MM.1S (cell line): ENCODE measurements at regions not wholly inside any gene's neighbourhood (a gene's known extent, or its start where the extent isn't known, plus 50 kb on each side); places are given as distances from the start of the nearest gene placed in this dataset.

Experiments used
- DNase-seq: peaks from one replicate; pipeline ENCODE4 v3.0.0-alpha.2; 2015
- H2AFZ ChIP-seq: fragments of 300-600 bp; sonication (generic); 2 replicates; pipeline ENCODE4 v1.6.0; 2016; ENCODE audit warnings: antibody characterized with exemption, low read length
- H3F3A ChIP-seq: fragments of 300-600 bp; sonication (generic); 2 replicates; pipeline ENCODE4 v1.6.1; 2016; ENCODE audit warnings: mild to moderate bottlenecking, antibody characterized with exemption, low read length, moderate library complexity, mixed read lengths; ENCODE audit not compliant: insufficient read depth
- H3K27ac ChIP-seq: fragments of 300-600 bp; sonication (generic); 2 replicates; pipeline ENCODE4 v1.5.1; 2016; ENCODE audit warnings: mild to moderate bottlenecking, low read length
- H3K27me3 ChIP-seq: fragments of 300-600 bp; sonication (generic); replicated peaks from 2 replicates; pipeline ENCODE4 v1.6.0; 2016; ENCODE audit warnings: low read length; ENCODE audit not compliant: insufficient read depth
- H3K36me3 ChIP-seq: fragments of 300-600 bp; sonication (generic); replicated peaks from 2 replicates; pipeline ENCODE4 v1.6.1; 2016; ENCODE audit warnings: mild to moderate bottlenecking, low read length, mixed read lengths; ENCODE audit not compliant: insufficient read depth
- H3K4me1 ChIP-seq: fragments of 300-600 bp; sonication (generic); 2 replicates; pipeline ENCODE4 v1.6.1; 2016; ENCODE audit warnings: low read length, mixed read lengths
- H3K4me2 ChIP-seq: fragments of 300-600 bp; sonication (generic); 2 replicates; pipeline ENCODE4 v1.6.0; 2016; ENCODE audit warnings: low read depth, low read length
- H3K4me3 ChIP-seq: fragments of 300-600 bp; sonication (generic); 2 replicates; pipeline ENCODE4 v1.5.1; 2016; ENCODE audit warnings: low read length, mixed read lengths
- H3K79me2 ChIP-seq: fragments of 300-600 bp; sonication (generic); 2 replicates; pipeline ENCODE4 v1.6.1; 2016; ENCODE audit warnings: mixed run types, low read length, mixed read lengths
- H3K9ac ChIP-seq: fragments of 300-600 bp; sonication (generic); 2 replicates; pipeline ENCODE4 v1.6.1; 2016; ENCODE audit warnings: low read length, mixed read lengths
- H3K9me2 ChIP-seq: fragments of 300-600 bp; sonication (generic); replicated peaks from 2 replicates; pipeline ENCODE4 v1.6.1; 2016; ENCODE audit warnings: mild to moderate bottlenecking, low read length, mixed read lengths; ENCODE audit not compliant: insufficient read depth
- H3K9me3 ChIP-seq: fragments of 300-600 bp; sonication (generic); replicated peaks from 2 replicates; pipeline ENCODE4 v1.6.1; 2016; ENCODE audit warnings: mild to moderate bottlenecking, low read length, mixed read lengths; ENCODE audit not compliant: insufficient read depth
- H4K20me1 ChIP-seq: fragments of 300-600 bp; sonication (generic); 2 replicates; pipeline ENCODE4 v1.6.1; 2016; ENCODE audit warnings: mild to moderate bottlenecking, low read length, moderate library complexity, mixed read lengths; ENCODE audit not compliant: insufficient read depth
- CTCF ChIP-seq: fragments of 300-600 bp; sonication (generic); IDR thresholded peaks from 2 replicates; pipeline ENCODE4 v1.5.1; 2016; ENCODE audit warnings: antibody characterized with exemption, low read length, mixed read lengths
- EZH2 ChIP-seq: fragments of 300-600 bp; sonication (generic); optimal IDR thresholded peaks from 2 replicates; pipeline ENCODE3; 2017; ENCODE audit warnings: low read depth, mild to moderate bottlenecking, antibody characterized with exemption, low read length, mixed read lengths
- EZH2phosphoT487 ChIP-seq: fragments of 300-600 bp; sonication (generic); IDR thresholded peaks from 2 replicates; pipeline ENCODE4 v1.6.1; 2018; ENCODE audit warnings: antibody characterized with exemption, low read length

GRCh38 chr19:23528376-23528775 is 133.1 kb upstream of the ZNF91 start:
- Histone ChIP-seq H3K9ac (no peak overlapping the region), H3F3A (peaks cover 10% of the 10 kb centered on the region; the same call in 1 of the 2 replicates), H3K4me3 (no peak overlapping the region), H3K27me3 (no peaks in the 10 kb centered on the region), H3K4me1 (peaks cover 9% of the 10 kb centered on the region), H2AFZ (no peak overlapping the region), H3K4me2 (no peak overlapping the region), H3K9me2 (no peaks in the 10 kb centered on the region), H3K79me2 (no peaks in the 10 kb centered on the region), H4K20me1 (no peaks in the 10 kb centered on the region), H3K9me3 (no peaks in the 10 kb centered on the region), H3K27ac (peak overlapping the region; percentile 73; the same call in 1 of the 2 replicates), H3K36me3 (no peaks in the 10 kb centered on the region)
- no peak for DNase-seq
- TF ChIP-seq EZH2 = no peak
- no peak for TF ChIP-seq CTCF

- Histone ChIP-seq H2AFZ (0 out of 2 replicates have a peak overlapping the region, but pooled peaks have one; percentile 25), H3K9me3 (no peaks in the 10 kb centered on the region), H3K4me1 (peaks cover 9% of the 10 kb centered on the region), H3K9ac (no peak overlapping the region), H3F3A (peaks cover 10% of the 10 kb centered on the region; the same call in 1 of the 2 replicates), H3K27me3 (no peaks in the 10 kb centered on the region), H3K9me2 (no peaks in the 10 kb centered on the region), H3K4me3 (no peak overlapping the region), H4K20me1 (no peaks in the 10 kb centered on the region), H3K36me3 (no peaks in the 10 kb centered on the region), H3K79me2 (no peaks in the 10 kb centered on the region), H3K4me2 (peak overlapping the region; percentile 27; the same call in 1 of the 2 replicates), H3K27ac (peak overlapping the region; percentile 73; the same call in 1 of the 2 replicates)
- peak; percentile 17; the same call in 1 of the 2 replicates for TF ChIP-seq CTCF
- no peak for TF ChIP-seq EZH2
- peak; percentile 92 for DNase-seq
Observed at GRCh38 chr19:23527797-23528196, 132.5 kb upstream of the ZNF91 start.

- Histone ChIP-seq H4K20me1 (no peaks in the 10 kb centered on the region), H3K9me3 (no peaks in the 10 kb centered on the region), H3K36me3 (no peaks in the 10 kb centered on the region), H3K79me2 (no peaks in the 10 kb centered on the region), H3K4me1 (peaks cover 9% of the 10 kb centered on the region), H3K4me2 (no peak overlapping the region), H3K27ac (no peak overlapping the region), H3K9ac (no peak overlapping the region), H3F3A (peaks cover 10% of the 10 kb centered on the region; the same call in 1 of the 2 replicates), H2AFZ (no peak overlapping the region), H3K27me3 (no peaks in the 10 kb centered on the region), H3K4me3 (no peak overlapping the region), H3K9me2 (no peaks in the 10 kb centered on the region)
- TF ChIP-seq EZH2 (no peak), CTCF (no peak), EZH2phosphoT487 (no peak)
- no peak for DNase-seq
Observed at GRCh38 chr19:23526302-23526701, 131.0 kb upstream of the ZNF91 start.
